ENCODE measurements at regions not wholly inside any gene's neighbourhood (a gene's known extent, or its start where the extent isn't known, plus 50 kb on each side); places are given as distances from the start of the nearest gene placed in this dataset.

- H3K4me3 ChIP-seq (ENCODE audit: low read depth, low read length): no peak overlapping the region
- no peak for TF ChIP-seq CTCF (conservative IDR thresholded peaks at IDR 0.05; ENCODE audit: low read depth, low read length)
- no peak for DNase-seq (ENCODE audit: low read depth)
Measured at GRCh38 chr14:96637521-96637920, 135.3 kb downstream of the PAPOLA start.

DNA sequence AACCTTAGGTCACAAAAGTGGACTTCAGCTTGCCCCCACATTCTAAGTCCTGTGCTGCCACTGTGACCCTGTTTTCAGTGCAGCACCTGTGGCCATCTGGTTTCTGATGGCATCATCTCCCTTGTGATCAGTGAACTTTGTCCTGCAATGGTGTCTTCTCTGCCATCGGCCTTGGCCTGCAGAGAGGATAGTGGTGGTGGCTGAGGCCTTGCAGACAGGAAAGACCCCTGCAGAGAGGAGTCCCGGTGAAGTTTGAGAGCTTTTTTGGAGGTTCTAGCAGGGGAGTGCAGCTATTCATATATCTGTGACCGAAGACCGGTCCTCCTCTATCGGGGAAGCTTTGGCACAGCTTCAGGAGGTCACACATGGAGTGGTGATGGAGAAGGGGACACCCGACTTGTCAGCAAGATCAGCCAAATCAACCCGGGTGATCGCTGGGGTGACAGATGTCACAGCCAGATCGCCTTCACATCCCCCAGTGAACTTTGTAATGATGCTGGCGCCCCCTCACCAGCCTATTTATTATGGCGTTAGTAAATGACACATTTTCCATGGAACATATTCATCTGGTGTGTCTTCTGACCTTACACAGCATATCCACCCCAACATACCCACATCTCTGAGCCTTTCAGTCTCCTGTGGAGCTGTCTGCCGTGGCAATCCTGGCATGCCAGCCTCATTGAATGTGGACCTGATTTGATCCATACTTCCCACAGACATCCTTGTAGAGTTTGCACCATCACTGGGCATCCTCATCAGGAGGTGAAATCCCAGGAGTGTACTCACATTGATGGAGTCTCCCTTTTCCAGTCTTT, 136.1 kb downstream of the PAPOLA start:
- no peak for DNase-seq (ENCODE audit: low read depth)
- H3K4me3 ChIP-seq (ENCODE audit: low read depth, low read length): no peak overlapping the region
- no peak for TF ChIP-seq CTCF (conservative IDR thresholded peaks at IDR 0.05; ENCODE audit: low read depth, low read length)

- no peak for DNase-seq (ENCODE audit: low read depth)
- no peak for TF ChIP-seq CTCF (conservative IDR thresholded peaks at IDR 0.05; ENCODE audit: low read depth, low read length)
- H3K4me3 ChIP-seq (ENCODE audit: low read depth, low read length): no peak overlapping the region
Measured at GRCh38 chr14:96639550-96639949, 137.4 kb downstream of the PAPOLA start.

DNA sequence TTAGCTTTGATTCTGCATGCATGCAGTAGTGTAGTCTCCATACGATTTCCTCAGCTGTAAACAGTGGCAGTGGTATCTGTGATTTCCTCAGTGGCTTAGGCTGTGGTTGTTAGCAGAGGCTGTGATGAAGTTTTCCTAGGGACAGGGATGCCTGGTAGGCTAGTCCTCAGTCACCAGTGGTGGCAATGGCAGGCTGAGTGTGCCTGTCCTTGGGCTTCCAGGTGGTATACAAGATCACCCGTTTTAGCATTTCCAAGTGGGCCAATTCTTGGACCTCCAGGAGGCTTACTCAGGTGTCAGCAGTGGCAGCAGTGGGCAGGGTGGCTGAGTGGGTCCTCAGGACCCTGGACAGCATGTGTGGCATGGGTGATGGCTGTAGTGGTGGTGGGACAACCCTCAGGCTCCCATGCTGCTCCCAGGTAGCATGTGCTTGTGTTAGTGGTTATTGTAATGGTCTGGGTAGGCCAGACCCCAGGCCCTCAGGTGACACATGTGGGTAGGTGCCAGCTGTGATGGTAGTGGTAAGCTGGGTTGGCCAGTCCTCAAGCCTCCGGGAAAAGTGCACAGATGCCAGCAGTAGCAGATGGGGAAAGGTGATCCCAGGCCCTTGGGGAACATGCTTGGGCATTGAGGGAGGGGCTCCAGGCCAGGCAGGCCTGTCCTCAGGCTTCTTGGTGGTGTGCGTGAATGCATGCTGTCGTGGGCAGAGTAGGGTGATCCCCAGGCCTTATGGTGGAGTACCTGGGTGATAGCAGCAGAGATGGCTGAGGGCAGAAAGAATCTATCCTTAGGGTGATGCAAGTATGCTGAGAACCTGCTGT, 146.5 kb downstream of the PAPOLA start:
- no peak for DNase-seq (ENCODE audit: low read depth)
- H3K4me3 ChIP-seq (ENCODE audit: low read depth, low read length): no peak overlapping the region
- TF ChIP-seq CTCF (conservative IDR thresholded peaks at IDR 0.05; ENCODE audit: low read depth, low read length): no peak

- no peak overlapping the region for H3K4me3 ChIP-seq (ENCODE audit: low read depth, low read length)
- no peak for TF ChIP-seq CTCF (conservative IDR thresholded peaks at IDR 0.05; ENCODE audit: low read depth, low read length)
- no peak for DNase-seq (ENCODE audit: low read depth)
Measured at GRCh38 chr14:96649327-96649601, 147.1 kb downstream of the PAPOLA start.

DNA sequence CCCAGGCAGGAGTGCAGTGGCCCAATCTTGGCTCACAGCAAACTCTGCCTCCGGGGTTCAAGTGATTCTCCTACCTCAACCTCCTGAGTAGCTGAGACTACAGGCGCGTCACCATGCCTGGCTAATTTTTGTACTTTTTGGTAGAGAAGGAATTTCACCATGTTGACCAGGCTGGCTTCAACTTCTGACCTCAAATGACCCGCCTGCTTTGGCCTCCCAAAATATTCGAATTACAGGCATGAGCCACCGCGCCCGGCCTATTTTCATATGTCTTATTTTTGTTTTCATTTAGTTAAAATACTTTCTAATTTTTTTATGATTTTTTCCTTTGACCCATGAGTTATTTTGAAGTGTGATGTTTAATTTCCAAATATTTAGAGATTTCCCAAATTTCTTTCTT, 143.6 kb upstream of the VRK1 start:
- no peak for DNase-seq (ENCODE audit: low read depth)

More for the DNA sequence above, 143.6 kb upstream of the VRK1 start:
- no peak for TF ChIP-seq CTCF (conservative IDR thresholded peaks at IDR 0.05; ENCODE audit: low read depth, low read length)
- H3K4me3 ChIP-seq (ENCODE audit: low read depth, low read length): no peak overlapping the region
